Left lung (tissue), 4 donors: ENCODE measurements at regions not wholly inside any gene's neighbourhood (a gene's known extent, or its start where the extent isn't known, plus 50 kb on each side); places are given as distances from the start of the nearest gene placed in this dataset.
"Not testable (repeated sequence)": the region's sequence is repeated elsewhere in the genome, so short reads cannot be mapped to it uniquely, and the experiment has no call there.

Experiments
- ATAC-seq: fragments of 200-7000 bp; cut with Tn5 transposase; one replicate; pipeline ENCODE4 v1.9.1; 2020; ENCODE audit warnings: moderate library complexity
- DNase-seq, 4 donors: peaks; one replicate each; pipeline ENCODE4 v3.0.0-alpha.2; 2013 to 2020
- H3K27ac ChIP-seq, 2 donors: fragments of 200-600 bp; sonication (generic) in 1 of 2; one replicate each; pipeline versions ENCODE4 v1.5.0 to v1.8.0; 2020 to 2021
- H3K27me3 ChIP-seq, 2 donors: fragments of 200-600 bp; sonication (generic) in 1 of 2; one replicate each; pipeline versions ENCODE4 v1.5.0 to v1.8.0; 2020 to 2021
- H3K36me3 ChIP-seq, 2 donors: fragments of 200-600 bp; sonication (generic) in 1 of 2; one replicate each; pipeline versions ENCODE4 v1.5.0 to v1.8.0; 2020 to 2021
- H3K4me1 ChIP-seq, 2 donors: fragments of 200-600 bp; one replicate each; pipeline ENCODE4 v1.8.0; 2021
- H3K4me3 ChIP-seq, 2 donors: fragments of 200-600 bp; sonication (generic) in 1 of 2; one replicate each; pipeline versions ENCODE4 v1.5.0 to v1.8.0; 2020 to 2021; ENCODE audit warnings: mild to moderate bottlenecking in 1 of 2
- H3K9me3 ChIP-seq, 2 donors: fragments of 200-600 bp; sonication (generic) in 1 of 2; one replicate each; pipeline versions ENCODE4 v1.5.0 to v1.8.0; 2020 to 2021
- CTCF ChIP-seq, 2 donors: fragments of 200-600 bp; sonication (generic) in 1 of 2; IDR thresholded peaks; one replicate each; pipeline versions ENCODE4 v1.5.0 to v1.8.0; 2021; ENCODE audit warnings: antibody characterized with exemption in 2 of 2
- intact Hi-C, 2 donors: fragments of 100-400 bp; cut with DNase I; formaldehyde crosslinking; loops; one replicate each; pipeline versions ENCODE4 v1.11.2 to v1.14.2; 2022
- donor health status: DM: no; HTN: yes; CAD: no.
- donor health status: DM: no; HTN: no; CAD: no.

GRCh38 chr10:64044098-64044497 is 522.9 kb downstream of the REEP3 start:
- Histone ChIP-seq H3K4me1 (peaks cover 0 to 13% of the 10 kb centered on the region in 2 donors), H3K9me3 (no peaks in the 10 kb centered on the region), H3K27ac (no peak overlapping the region), H3K36me3 (no peaks in the 10 kb centered on the region), H3K27me3 (peaks cover 0 to 9% of the 10 kb centered on the region in 2 donors), H3K4me3 (no peak overlapping the region)
- no peak for TF ChIP-seq CTCF (IDR thresholded peaks at IDR 0.05)
- intact Hi-C loops = no loop called here
- ATAC-seq (no peak), DNase-seq (no peak)

- H3K9me3 ChIP-seq, DNase-seq, ATAC-seq, H3K27me3 ChIP-seq, H3K27ac ChIP-seq, H3K36me3 ChIP-seq, H3K4me3 ChIP-seq, intact Hi-C loops: not testable (repeated sequence)
- H3K4me1 ChIP-seq = peaks cover 0 to 13% of the 10 kb centered on the region in 2 donors
Measured at GRCh38 chr10:64044957-64045632, 523.9 kb downstream of the REEP3 start.

- no peak for TF ChIP-seq CTCF (IDR thresholded peaks at IDR 0.05)
- intact Hi-C loops = no loop called here
- H3K36me3 ChIP-seq = no peaks in the 10 kb centered on the region
- ATAC-seq = no peak
- H3K27ac ChIP-seq = no peak overlapping the region
- DNase-seq = no peak
- H3K9me3 ChIP-seq = no peaks in the 10 kb centered on the region
- no peaks in the 10 kb centered on the region for H3K4me1 ChIP-seq
- no peaks in the 10 kb centered on the region for H3K27me3 ChIP-seq
- H3K4me3 ChIP-seq = no peak overlapping the region
Measured at GRCh38 chr10:64054392-64054791, 533.2 kb downstream of the REEP3 start.

- intact Hi-C loops = no loop called here
- H3K27ac ChIP-seq = no peak overlapping the region
- H3K27me3 ChIP-seq = no peaks in the 10 kb centered on the region
- ATAC-seq (no peak), DNase-seq (no peak)
- no peak overlapping the region for H3K4me3 ChIP-seq
- no peak for TF ChIP-seq CTCF (IDR thresholded peaks at IDR 0.05)
- no peaks in the 10 kb centered on the region for H3K4me1 ChIP-seq
- no peaks in the 10 kb centered on the region for H3K9me3 ChIP-seq
- H3K36me3 ChIP-seq = no peaks in the 10 kb centered on the region
Measured at GRCh38 chr10:64059884-64060283, 538.7 kb downstream of the REEP3 start.

GRCh38 chr10:64060389-64060788 is 539.2 kb downstream of the REEP3 start:
- Histone ChIP-seq H3K4me3 (no peak overlapping the region), H3K36me3 (no peaks in the 10 kb centered on the region), H3K9me3 (no peaks in the 10 kb centered on the region), H3K4me1 (no peaks in the 10 kb centered on the region), H3K27ac (no peak overlapping the region), H3K27me3 (no peaks in the 10 kb centered on the region)
- intact Hi-C loops = no loop called here
- ATAC-seq = no peak
- TF ChIP-seq CTCF (IDR thresholded peaks at IDR 0.05) = no peak
- no peak for DNase-seq

- ATAC-seq = no peak
Measured at GRCh38 chr10:64062793-64063192, 541.6 kb downstream of the REEP3 start.

More at GRCh38 chr10:64062793-64063192, 541.6 kb downstream of the REEP3 start:
- no peak for DNase-seq
- TF ChIP-seq CTCF (IDR thresholded peaks at IDR 0.05) = no peak
- no peaks in the 10 kb centered on the region for H3K9me3 ChIP-seq
- intact Hi-C loops = no loop called here
- H3K27ac ChIP-seq = no peak overlapping the region
- H3K4me1 ChIP-seq = peaks cover 0 to 4% of the 10 kb centered on the region in 2 donors
- no peak overlapping the region for H3K4me3 ChIP-seq
- H3K36me3 ChIP-seq = no peaks in the 10 kb centered on the region
- no peaks in the 10 kb centered on the region for H3K27me3 ChIP-seq
